Activated CD4-positive, CD25-positive, alpha-beta regulatory T cell treated with anti-CD3 and anti-CD28 coated beads, Interleukin-2, amount 50 U/mL, for 72 hours (primary cell): ENCODE measurements at regions not wholly inside any gene's neighbourhood (a gene's known extent, or its start where the extent isn't known, plus 50 kb on each side); places are given as distances from the start of the nearest gene placed in this dataset.

ENCODE experiments used
- DNase-seq: peaks from one replicate; pipeline ENCODE4 v3.0.0; 2021

- DNase-seq, result no peak
Measured at GRCh38 chr1:29501227-29501976, 265.1 kb downstream of the PTPRU start.

- no peak for DNase-seq
Measured at GRCh38 chr1:29500651-29501050, 264.3 kb downstream of the PTPRU start.

- no peak for DNase-seq
Measured at GRCh38 chr1:29500041-29500440, 263.7 kb downstream of the PTPRU start.

GRCh38 chr1:29499104-29499650 is 262.9 kb downstream of the PTPRU start:
- DNase-seq, result no peak

- DNase-seq, result no peak
Measured at GRCh38 chr1:29498126-29499103, 262.1 kb downstream of the PTPRU start.

- no peak for DNase-seq
Measured at GRCh38 chr1:29497395-29498125, 261.2 kb downstream of the PTPRU start.

GRCh38 chr1:29496701-29497100 is 260.4 kb downstream of the PTPRU start:
- DNase-seq, result no peak

- DNase-seq, result no peak
Measured at GRCh38 chr1:29490204-29490934, 254.0 kb downstream of the PTPRU start.

GRCh38 chr1:29489471-29489870 is 253.1 kb downstream of the PTPRU start:
- DNase-seq, result no peak

GRCh38 chr1:29488794-29489311 is 252.5 kb downstream of the PTPRU start:
- no peak for DNase-seq

- no peak for DNase-seq
Measured at GRCh38 chr1:29488086-29488793, 251.9 kb downstream of the PTPRU start.

- DNase-seq, result no peak
Measured at GRCh38 chr1:29487291-29487690, 251.0 kb downstream of the PTPRU start.

GRCh38 chr1:29485096-29485925 is 249.0 kb downstream of the PTPRU start:
- DNase-seq, result no peak

GRCh38 chr1:29482991-29483390 is 246.7 kb downstream of the PTPRU start:
- no peak for DNase-seq

GRCh38 chr1:29482064-29482463 is 245.7 kb downstream of the PTPRU start:
- DNase-seq, result no peak

- no peak for DNase-seq
Measured at GRCh38 chr1:29481031-29481430, 244.7 kb downstream of the PTPRU start.

GRCh38 chr1:29478879-29479278 is 242.6 kb downstream of the PTPRU start:
- no peak for DNase-seq

GRCh38 chr1:29478151-29478791 is 241.9 kb downstream of the PTPRU start:
- no peak for DNase-seq

GRCh38 chr1:29475326-29475725 is 239.0 kb downstream of the PTPRU start:
- DNase-seq, result no peak
